ENCODE measurements at regions not wholly inside any gene's neighbourhood (a gene's known extent, or its start where the extent isn't known, plus 50 kb on each side); places are given as distances from the start of the nearest gene placed in this dataset.

- no peak overlapping the region for H3K27ac Mint-ChIP-seq
- H4K91ac ChIP-seq (ENCODE audit: insufficient read length, low read depth, low read length), result no peak overlapping the region
- WGBS (ENCODE audit: extremely low coverage, insufficient read length, low lambda C conversion rate), result no CpG with 5 or more reads among the region's 3 CpGs
- no peaks in the 10 kb centered on the region for H3K4me1 Mint-ChIP-seq
- no peak overlapping the region for H3K4ac ChIP-seq (ENCODE audit: low read depth, low read length)
- H2BK120ac ChIP-seq (ENCODE audit: low read depth, low read length, poor library complexity, severe bottlenecking), result no peak overlapping the region
- H3K27ac ChIP-seq (ENCODE audit: insufficient read length, low read depth, low read length), result no peak overlapping the region
- peaks cover 0 to 6% of the 10 kb centered on the region in 2 experiments; a peak in 1 of 5 replicates for H3K9me3 Mint-ChIP-seq
- no peak overlapping the region for H2BK5ac ChIP-seq (ENCODE audit: insufficient read length, low read length)
- DNase-seq, result no peak
- H3K23me2 ChIP-seq (ENCODE audit: insufficient read length, low read depth, low read length, poor library complexity, severe bottlenecking), result no peaks in the 10 kb centered on the region
- H3T11ph ChIP-seq (ENCODE audit: low read length), result no peak overlapping the region
- H2BK20ac ChIP-seq (ENCODE audit: low read depth, low read length, poor library complexity, severe bottlenecking), result no peak overlapping the region
- no peaks in the 10 kb centered on the region for H3K79me2 ChIP-seq (ENCODE audit: insufficient read depth, low read length)
- H3K14ac ChIP-seq (ENCODE audit: insufficient read depth, low read length), result no peak overlapping the region
- no peaks in the 10 kb centered on the region for H3K79me1 ChIP-seq (ENCODE audit: insufficient read depth, low read depth, low read length, poor library complexity, severe bottlenecking)
- no peaks in the 10 kb centered on the region for H3K27me3 ChIP-seq (ENCODE audit: insufficient read depth, low read length)
- no peak overlapping the region for H2BK12ac ChIP-seq (ENCODE audit: insufficient read length, low read depth, low read length)
- H3K9ac ChIP-seq (ENCODE audit: extremely low read depth, insufficient read length, low read length), result no peak overlapping the region
- no peak overlapping the region for H3K18ac ChIP-seq (ENCODE audit: insufficient read length, low read depth, low read length)
- peaks cover 20% of the 10 kb centered on the region for H3K27me3 Mint-ChIP-seq (ENCODE audit: low read depth)
- peaks cover 4% of the 10 kb centered on the region for H3K9me3 ChIP-seq (ENCODE audit: control insufficient read depth, low read depth, low read length)
- H3K23ac ChIP-seq (ENCODE audit: insufficient read length, low read depth, low read length), result no peak overlapping the region
- no peaks in the 10 kb centered on the region for H3K36me3 Mint-ChIP-seq (ENCODE audit: insufficient read depth in 1 of 3, low read depth in 3 of 3)
- H4K5ac ChIP-seq (ENCODE audit: insufficient read length, low read depth, low read length), result no peak overlapping the region
- H2BK15ac ChIP-seq (ENCODE audit: low read depth, low read length), result no peak overlapping the region
- TF ChIP-seq, protein P1, sequence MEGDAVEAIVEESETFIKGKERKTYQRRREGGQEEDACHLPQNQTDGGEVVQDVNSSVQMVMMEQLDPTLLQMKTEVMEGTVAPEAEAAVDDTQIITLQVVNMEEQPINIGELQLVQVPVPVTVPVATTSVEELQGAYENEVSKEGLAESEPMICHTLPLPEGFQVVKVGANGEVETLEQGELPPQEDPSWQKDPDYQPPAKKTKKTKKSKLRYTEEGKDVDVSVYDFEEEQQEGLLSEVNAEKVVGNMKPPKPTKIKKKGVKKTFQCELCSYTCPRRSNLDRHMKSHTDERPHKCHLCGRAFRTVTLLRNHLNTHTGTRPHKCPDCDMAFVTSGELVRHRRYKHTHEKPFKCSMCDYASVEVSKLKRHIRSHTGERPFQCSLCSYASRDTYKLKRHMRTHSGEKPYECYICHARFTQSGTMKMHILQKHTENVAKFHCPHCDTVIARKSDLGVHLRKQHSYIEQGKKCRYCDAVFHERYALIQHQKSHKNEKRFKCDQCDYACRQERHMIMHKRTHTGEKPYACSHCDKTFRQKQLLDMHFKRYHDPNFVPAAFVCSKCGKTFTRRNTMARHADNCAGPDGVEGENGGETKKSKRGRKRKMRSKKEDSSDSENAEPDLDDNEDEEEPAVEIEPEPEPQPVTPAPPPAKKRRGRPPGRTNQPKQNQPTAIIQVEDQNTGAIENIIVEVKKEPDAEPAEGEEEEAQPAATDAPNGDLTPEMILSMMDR (conservative IDR thresholded peaks at IDR 0.05), result no peak
- no peak overlapping the region for H3K4me3 Mint-ChIP-seq
- H3K56ac ChIP-seq (ENCODE audit: insufficient read length, low read depth, low read length), result no peak overlapping the region
- H2AFZ ChIP-seq (ENCODE audit: low read length), result no peak overlapping the region
- H3K4me2 ChIP-seq (ENCODE audit: insufficient read depth, insufficient read length, low read length), result no peak overlapping the region
- H3K4me1 ChIP-seq (ENCODE audit: insufficient read depth, low read length), result no peaks in the 10 kb centered on the region
- H2AK5ac ChIP-seq (ENCODE audit: insufficient read length, low read length), result no peak overlapping the region
- no peaks in the 10 kb centered on the region for H4K20me1 ChIP-seq (ENCODE audit: control insufficient read depth, insufficient read depth, insufficient read length)
- no peak overlapping the region for H4K8ac ChIP-seq (replicated peaks; ENCODE audit: insufficient read length, low read depth, low read length)
Measured at GRCh38 chr20:59508729-59509128, 95.6 kb upstream of the PHACTR3 start.

Data from H9 (cell line).